Brain microvascular endothelial cell (primary cell): ENCODE measurements at regions not wholly inside any gene's neighbourhood (a gene's known extent, or its start where the extent isn't known, plus 50 kb on each side); places are given as distances from the start of the nearest gene placed in this dataset.

Source experiments
- DNase-seq: peaks from one replicate; pipeline ENCODE4 v3.0.0-alpha.2; 2020
- H3K27ac ChIP-seq: fragments of 250-450 bp; sonication (Bioruptor Pico); 2 replicates; pipeline ENCODE4 v1.5.1; 2020; ENCODE audit warnings: mild to moderate bottlenecking, moderate library complexity
- H3K27me3 ChIP-seq: fragments of 250-450 bp; sonication (Bioruptor Pico); replicated peaks from 2 replicates; pipeline ENCODE4 v1.5.1; 2020; ENCODE audit warnings: mild to moderate bottlenecking
- H3K36me3 ChIP-seq: fragments of 250-450 bp; sonication (Bioruptor Pico); replicated peaks from 2 replicates; pipeline ENCODE4 v1.5.1; 2020; ENCODE audit warnings: mild to moderate bottlenecking
- H3K4me3 ChIP-seq: 2 replicates; pipeline ENCODE4 v1.5.1; 2011; ENCODE audit warnings: low read depth, mild to moderate bottlenecking, control low read depth, low read length, moderate library complexity
- CTCF ChIP-seq: IDR thresholded peaks from 2 replicates; pipeline ENCODE4 v1.5.1; 2011; ENCODE audit warnings: low read depth, mild to moderate bottlenecking, moderate library complexity, low read length, control low read depth, inconsistent platforms; ENCODE audit errors: missing control alignments
- in situ Hi-C: cut with HindIII; loops from 2 replicates; pipeline ENCODE4 v1.10.0; 2017; ENCODE audit warnings: low sequenced_read_pairs, low pct_ligation_motif_present

DNA sequence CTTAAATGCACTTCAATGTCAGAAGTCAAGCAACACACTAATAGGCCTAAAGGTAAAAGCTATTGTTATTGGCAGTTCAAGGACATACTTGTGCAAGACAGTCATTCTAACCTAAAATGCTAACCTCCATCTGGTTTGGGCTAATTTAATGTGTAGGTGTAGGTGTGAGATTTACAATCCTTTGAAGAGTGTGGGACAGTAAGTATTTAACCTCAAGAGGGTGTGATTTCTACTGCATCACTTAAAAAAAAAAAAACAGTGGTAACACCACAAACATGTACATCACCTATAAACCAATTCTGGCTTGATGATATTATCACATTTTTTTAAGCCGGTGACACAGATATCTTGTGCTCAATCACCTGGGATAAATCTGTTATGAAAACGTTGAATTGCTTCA is 127.5 kb upstream of the MEF2C start:
- in situ Hi-C loops: no loop called here
- H3K27me3 ChIP-seq: no peaks in the 10 kb centered on the region
- no peak for DNase-seq
- H3K27ac ChIP-seq: no peak overlapping the region
- H3K36me3 ChIP-seq: no peaks in the 10 kb centered on the region
- no peak for TF ChIP-seq CTCF
- no peak overlapping the region for H3K4me3 ChIP-seq

GRCh38 chr5:89008291-89008690 is 125.3 kb upstream of the MEF2C start:
- no peak overlapping the region for H3K27ac ChIP-seq
- H3K27me3 ChIP-seq: no peaks in the 10 kb centered on the region
- in situ Hi-C loops: no loop called here
- H3K4me3 ChIP-seq: no peak overlapping the region
- no peaks in the 10 kb centered on the region for H3K36me3 ChIP-seq
- no peak for DNase-seq
- no peak for TF ChIP-seq CTCF

GRCh38 chr5:89005990-89006389 is 123.0 kb upstream of the MEF2C start:
- no peak overlapping the region for H3K27ac ChIP-seq
- TF ChIP-seq CTCF: no peak
- in situ Hi-C loops: no loop called here

DNA sequence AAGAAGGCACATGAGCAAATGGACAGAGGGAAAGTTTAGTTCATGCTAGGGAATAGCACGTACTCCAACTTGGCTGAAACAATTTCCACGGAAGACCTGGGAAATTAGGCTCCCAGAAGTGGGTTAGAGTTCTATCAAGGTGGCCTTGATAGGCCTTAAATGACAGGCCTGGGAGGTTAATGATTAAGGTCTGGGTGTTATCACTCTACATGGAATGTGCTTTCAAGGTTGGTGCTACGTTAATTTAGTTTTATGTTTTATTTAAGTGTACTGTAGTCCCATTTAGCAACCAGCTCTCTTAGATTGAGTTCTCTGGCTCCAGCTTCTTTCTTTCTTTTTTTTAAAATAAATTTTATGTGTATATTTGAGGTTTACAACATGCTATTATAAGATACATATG is 121.4 kb upstream of the MEF2C start:
- DNase-seq: no peak
- Histone ChIP-seq H3K27ac (no peak overlapping the region), H3K36me3 (no peaks in the 10 kb centered on the region), H3K27me3 (no peaks in the 10 kb centered on the region), H3K4me3 (no peak overlapping the region)
- in situ Hi-C loops: no loop called here
- TF ChIP-seq CTCF: no peak

More at GRCh38 chr5:89005990-89006389, 123.0 kb upstream of the MEF2C start:
- Histone ChIP-seq H3K4me3 (no peak overlapping the region), H3K36me3 (no peaks in the 10 kb centered on the region), H3K27me3 (no peaks in the 10 kb centered on the region)
- no peak for DNase-seq

DNA sequence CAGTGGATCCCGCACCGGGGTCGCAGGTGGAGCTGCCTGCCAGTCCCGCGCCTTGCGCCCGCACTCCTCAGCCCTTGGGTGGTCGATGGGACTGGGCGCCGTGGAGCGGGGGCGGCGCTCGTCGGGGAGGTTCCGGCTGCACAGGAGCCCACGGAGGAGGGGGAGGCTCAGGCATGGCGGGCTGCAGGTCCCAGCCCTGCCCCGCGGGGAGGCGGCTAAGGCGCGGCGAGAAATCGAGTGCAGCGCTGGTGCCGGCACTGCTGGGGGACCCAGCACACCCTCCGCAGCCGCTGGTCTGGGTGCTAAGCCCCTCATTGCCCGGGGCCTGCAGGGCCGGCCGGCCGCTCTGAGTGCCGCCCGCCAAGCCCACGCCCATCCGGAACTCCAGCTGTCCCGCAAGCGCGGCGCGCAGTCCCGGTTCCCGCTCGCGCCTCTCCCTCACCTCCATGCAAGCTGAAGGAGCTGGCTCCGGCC is 120.6 kb upstream of the MEF2C start:
- no peak overlapping the region for H3K4me3 ChIP-seq
- H3K27ac ChIP-seq: no peak overlapping the region
- no peak for TF ChIP-seq CTCF
- in situ Hi-C loops: no loop called here
- no peaks in the 10 kb centered on the region for H3K27me3 ChIP-seq
- H3K36me3 ChIP-seq: no peaks in the 10 kb centered on the region
- no peak for DNase-seq

DNA sequence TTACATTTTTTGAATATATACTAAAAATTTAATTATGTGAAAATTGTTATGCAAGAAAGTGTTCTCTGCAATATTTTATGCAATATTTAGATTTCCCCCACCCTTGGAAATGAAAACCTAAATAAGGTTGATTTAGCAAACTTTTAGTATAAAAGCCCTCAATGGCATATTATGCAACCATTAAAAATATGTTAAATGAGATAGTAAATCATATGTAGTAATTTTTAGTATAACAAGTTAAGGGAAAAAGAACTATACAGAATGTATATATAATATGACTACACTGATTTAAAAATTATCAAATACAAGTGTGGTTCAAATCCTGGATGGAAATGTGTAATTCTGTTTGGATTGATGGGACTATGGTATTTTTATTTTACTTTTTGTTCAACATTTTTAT is 116.9 kb upstream of the MEF2C start:
- Histone ChIP-seq H3K27me3 (no peaks in the 10 kb centered on the region), H3K36me3 (no peaks in the 10 kb centered on the region), H3K27ac (no peak overlapping the region), H3K4me3 (no peak overlapping the region)
- DNase-seq: no peak
- in situ Hi-C loops: no loop called here
- TF ChIP-seq CTCF: no peak
